ENCODE measurements at regions not wholly inside any gene's neighbourhood (a gene's known extent, or its start where the extent isn't known, plus 50 kb on each side); places are given as distances from the start of the nearest gene placed in this dataset.

- TF ChIP-seq ZBTB49 (CRISPR knock-in tag; IDR thresholded peaks at IDR 0.05; ENCODE audit: borderline replicate concordance) (no peak), CCNT2 (IDR thresholded peaks at IDR 0.05; ENCODE audit: borderline replicate concordance, extremely low read depth, insufficient read length, low read depth, low read length) (no peak), FOXK2 (conservative IDR thresholded peaks at IDR 0.05 in 1 of 2, IDR thresholded peaks at IDR 0.05 in 1 of 2; ENCODE audit: low read depth in 2 of 2) (peak in 1 of 2 experiments; percentile 53; a peak in 2 of 4 replicates), EGR1 (conservative IDR thresholded peaks at IDR 0.05) (no peak), MEF2D (tag; conservative IDR thresholded peaks at IDR 0.05; ENCODE audit: low read depth) (0 out of 2 replicates have a peak, but pooled peaks have one; percentile 41), FOSL1 (tag; conservative IDR thresholded peaks at IDR 0.05) (peak; percentile 90), JUND (IDR thresholded peaks at IDR 0.05; ENCODE audit: borderline replicate concordance, low read depth, low read length) (peak; percentile 94), JUND (tag; IDR thresholded peaks at IDR 0.05; ENCODE audit: borderline replicate concordance, low read depth, low read length) (peak; percentile 91), ZNF318 (IDR thresholded peaks at IDR 0.05; ENCODE audit: borderline replicate concordance in 1 of 2, low read depth in 1 of 2) (peak in 1 of 2 experiments; percentile 90; a peak in 2 of 4 replicates), HMBOX1 (IDR thresholded peaks at IDR 0.05) (peak; percentile 85), STAT5A (IDR thresholded peaks at IDR 0.05; ENCODE audit: borderline replicate concordance, low read length) (no peak), NCOA2 (IDR thresholded peaks at IDR 0.05; ENCODE audit: partially characterized antibody in 2 of 2) (no peak), EP300 (IDR thresholded peaks at IDR 0.05; ENCODE audit: low read length) (peak; percentile 6; the same call in 1 of the 2 replicates), ZNF184 (CRISPR knock-in tag; IDR thresholded peaks at IDR 0.05) (no peak), ZNF57 (CRISPR knock-in tag; IDR thresholded peaks at IDR 0.05) (no peak), TEAD4 (IDR thresholded peaks at IDR 0.05; ENCODE audit: low read length) (peak; percentile 78), TEAD4 (CRISPR knock-in tag; IDR thresholded peaks at IDR 0.05; ENCODE audit: borderline replicate concordance) (no peak), ZNF282 (CRISPR knock-in tag; IDR thresholded peaks at IDR 0.05) (no peak)
These were observed 390.1 kb upstream of the CITED2 start (continued) for GRCh38 chr6:139764498-139764986.

Data from K562 (cell line).